Gastroesophageal sphincter (tissue), 4 donors: ENCODE measurements at regions not wholly inside any gene's neighbourhood (a gene's known extent, or its start where the extent isn't known, plus 50 kb on each side); places are given as distances from the start of the nearest gene placed in this dataset.
"Not testable (repeated sequence)": the region's sequence is repeated elsewhere in the genome, so short reads cannot be mapped to it uniquely, and the experiment has no call there.

Source experiments
- ATAC-seq: fragments of 150-250 bp; one replicate; pipeline ENCODE4 v1.9.1; 2016; ENCODE audit warnings: mild to moderate bottlenecking, moderate library complexity
- H3K27ac ChIP-seq, 4 donors: fragments of 200-600 bp; sonication (generic) in 3 of 4; 1 replicate in 3 of 4; 2 replicates in 1 of 4; pipeline ENCODE4 v1.5.1; 2016 to 2019
- H3K27me3 ChIP-seq: fragments of 200-600 bp; sonication (generic); one replicate; pipeline ENCODE4 v1.5.1; 2019
- H3K36me3 ChIP-seq, 2 donors: fragments of 200-600 bp; sonication (generic); one replicate each; pipeline ENCODE4 v1.5.1; 2019; ENCODE audit warnings: control low read depth in 1 of 2
- H3K4me1 ChIP-seq, 3 donors: fragments of 200-600 bp; sonication (generic); 1 replicate in 2 of 3; 2 replicates in 1 of 3; pipeline ENCODE4 v1.5.1; 2016 to 2019; ENCODE audit warnings: control low read depth in 2 of 3
- H3K4me3 ChIP-seq, 2 donors: fragments of 200-600 bp; sonication (generic); one replicate each; pipeline ENCODE4 v1.5.1; 2019; ENCODE audit warnings: mild to moderate bottlenecking in 1 of 2, moderate library complexity in 1 of 2
- H3K9me3 ChIP-seq, 3 donors: fragments of 200-600 bp; sonication (generic); one replicate each; pipeline ENCODE4 v1.5.1; 2017 to 2019; ENCODE audit warnings: control low read depth in 2 of 3
- CTCF ChIP-seq, 4 experiments: fragments of 200-600 bp in 2 of 4; fragments of 450-650 bp in 2 of 4; sonication (generic) in 1 of 4; IDR thresholded peaks; one replicate each; pipeline ENCODE4 v1.5.1; 2017 to 2019; ENCODE audit warnings: antibody characterized with exemption in 4 of 4, mild to moderate bottlenecking in 2 of 4, moderate library complexity in 2 of 4
- EP300 ChIP-seq: sonication (generic); formaldehyde crosslinking; IDR thresholded peaks from one replicate; pipeline ENCODE4 v1.6.1; 2017; ENCODE audit warnings: antibody characterized with exemption, mild to moderate bottlenecking
- POLR2A ChIP-seq, 2 donors: fragments of 450-650 bp; IDR thresholded peaks; one replicate each; pipeline ENCODE4 v1.6.1; 2017; ENCODE audit warnings: antibody characterized with exemption in 2 of 2, mild to moderate bottlenecking in 2 of 2, moderate library complexity in 1 of 2
- POLR2AphosphoS5 ChIP-seq: sonication (generic); formaldehyde crosslinking; IDR thresholded peaks from one replicate; pipeline ENCODE4 v1.6.1; 2017; ENCODE audit warnings: antibody characterized with exemption
- WGBS, 2 donors: methylation state at CpG; one replicate each; pipeline ENCODE4 v1.1.5; 2018; ENCODE audit warnings: low coverage in 1 of 2; 5-methylcytosine and 5-hydroxymethylcytosine counted together

- H3K4me3 ChIP-seq: no peak overlapping the region
- 90 to 94% methylated on average over 5 to 7 of the region's 9 CpGs for WGBS, 2 donors
- no peaks in the 10 kb centered on the region for H3K36me3 ChIP-seq
- no peak overlapping the region for H3K27ac ChIP-seq
- no peak for TF ChIP-seq POLR2AphosphoS5
- no peak for TF ChIP-seq EP300
- TF ChIP-seq CTCF (IDR thresholded peaks at IDR 0.05): no peak
- TF ChIP-seq POLR2A (IDR thresholded peaks at IDR 0.05): no peak
- no peak for ATAC-seq
- no peaks in the 10 kb centered on the region for H3K4me1 ChIP-seq
- H3K27me3 ChIP-seq: no peaks in the 10 kb centered on the region
- peaks cover 0 to 16% (median 0%) of the 10 kb centered on the region in 3 donors for H3K9me3 ChIP-seq
These were observed 921.8 kb upstream of the PCDH10 start for GRCh38 chr4:132227151-132227856.

- peaks cover 0 to 16% (median 0%) of the 10 kb centered on the region in 3 donors for H3K9me3 ChIP-seq
- not testable (repeated sequence) for H3K4me3 ChIP-seq, ATAC-seq, H3K27ac ChIP-seq, H3K36me3 ChIP-seq, H3K27me3 ChIP-seq, H3K4me1 ChIP-seq
- WGBS, 2 donors: 50 to 61% methylated on average over 2 to 9 of the region's 11 CpGs
These were observed 921.3 kb upstream of the PCDH10 start for GRCh38 chr4:132227857-132228165.

- Histone ChIP-seq H3K4me1 (no peaks in the 10 kb centered on the region), H3K36me3 (no peaks in the 10 kb centered on the region), H3K4me3 (no peak overlapping the region), H3K9me3 (peaks cover 0 to 16% (median 0%) of the 10 kb centered on the region in 3 donors), H3K27me3 (no peaks in the 10 kb centered on the region), H3K27ac (no peak overlapping the region)
- ATAC-seq: no peak
- no peak for TF ChIP-seq EP300
- no peak for TF ChIP-seq CTCF (IDR thresholded peaks at IDR 0.05)
- no peak for TF ChIP-seq POLR2A (IDR thresholded peaks at IDR 0.05)
- TF ChIP-seq POLR2AphosphoS5: no peak
These were observed 920.4 kb upstream of the PCDH10 start for GRCh38 chr4:132228676-132229075.

- ATAC-seq: no peak
- WGBS, 2 donors: 87 to 88% methylated on average over 4 of the region's 6 CpGs
- H3K36me3 ChIP-seq: no peaks in the 10 kb centered on the region
- TF ChIP-seq EP300 (no peak), POLR2A (IDR thresholded peaks at IDR 0.05) (no peak), POLR2AphosphoS5 (no peak), CTCF (IDR thresholded peaks at IDR 0.05) (no peak)
- H3K27me3 ChIP-seq: no peaks in the 10 kb centered on the region
- peaks cover 0 to 16% (median 0%) of the 10 kb centered on the region in 3 donors for H3K9me3 ChIP-seq
- H3K4me1 ChIP-seq: no peaks in the 10 kb centered on the region
- no peak overlapping the region for H3K4me3 ChIP-seq
- H3K27ac ChIP-seq: no peak overlapping the region
These were observed 919.1 kb upstream of the PCDH10 start for GRCh38 chr4:132230025-132230424.

- H3K27me3 ChIP-seq: no peaks in the 10 kb centered on the region
- no peak for ATAC-seq
- TF ChIP-seq CTCF (IDR thresholded peaks at IDR 0.05) (no peak), POLR2AphosphoS5 (no peak), POLR2A (IDR thresholded peaks at IDR 0.05) (no peak)
- no peaks in the 10 kb centered on the region for H3K9me3 ChIP-seq
- H3K4me3 ChIP-seq: no peak overlapping the region
- 78 to 86% methylated on average over 1 of the region's 1 CpG for WGBS, 2 donors
- no peaks in the 10 kb centered on the region for H3K36me3 ChIP-seq
- no peak overlapping the region for H3K27ac ChIP-seq
- H3K4me1 ChIP-seq: no peaks in the 10 kb centered on the region
These were observed 910.4 kb upstream of the PCDH10 start for GRCh38 chr4:132238697-132239096.
